NB4 (cell line): ENCODE measurements at regions not wholly inside any gene's neighbourhood (a gene's known extent, or its start where the extent isn't known, plus 50 kb on each side); places are given as distances from the start of the nearest gene placed in this dataset.

Source experiments
- CTCF ChIP-seq: IDR thresholded peaks from one replicate; pipeline ENCODE4 v1.5.1; 2012; ENCODE audit warnings: low read depth, low read length
- MYC ChIP-seq: IDR thresholded peaks from 2 replicates; pipeline ENCODE4 v1.6.1; 2011; ENCODE audit warnings: low read depth, low read length

GRCh38 chr6:137715589-137716045, 151.4 kb upstream of the TNFAIP3 start:
- TF ChIP-seq CTCF (no peak), MYC (no peak)
